ENCODE measurements at regions not wholly inside any gene's neighbourhood (a gene's known extent, or its start where the extent isn't known, plus 50 kb on each side); places are given as distances from the start of the nearest gene placed in this dataset.

DNA sequence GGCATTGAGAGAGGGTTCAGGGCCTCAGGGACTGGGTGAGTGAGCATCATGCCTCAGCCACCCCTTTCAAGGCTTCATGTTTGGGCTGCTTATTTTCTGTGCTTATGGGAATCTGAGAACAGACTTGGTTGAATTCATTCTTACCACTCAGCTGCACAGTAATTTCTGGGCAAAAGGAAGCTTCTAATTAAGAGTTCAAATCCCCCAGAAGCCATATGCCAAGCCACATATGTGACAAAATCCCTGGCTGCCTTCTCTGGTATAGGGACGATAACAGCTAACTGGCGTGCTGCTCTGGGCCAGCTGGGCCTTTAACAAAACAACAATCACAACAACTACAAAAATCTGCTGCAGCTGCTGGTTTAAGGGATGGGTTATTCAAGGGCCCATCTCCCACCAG, 181.0 kb upstream of the ANKRD28 start:
- Histone ChIP-seq H3K4me3 (no peak overlapping the region), H3K36me3 (ENCODE audit: low read depth, missing control alignments) (no peaks in the 10 kb centered on the region), H3K27me3 (no peaks in the 10 kb centered on the region), H3K9me3 (no peaks in the 10 kb centered on the region), H3K27ac (no peak overlapping the region), H3K4me1 (no peaks in the 10 kb centered on the region)
- TF ChIP-seq POLR2A (IDR thresholded peaks at IDR 0.05), result no peak
- TF ChIP-seq, protein P1, sequence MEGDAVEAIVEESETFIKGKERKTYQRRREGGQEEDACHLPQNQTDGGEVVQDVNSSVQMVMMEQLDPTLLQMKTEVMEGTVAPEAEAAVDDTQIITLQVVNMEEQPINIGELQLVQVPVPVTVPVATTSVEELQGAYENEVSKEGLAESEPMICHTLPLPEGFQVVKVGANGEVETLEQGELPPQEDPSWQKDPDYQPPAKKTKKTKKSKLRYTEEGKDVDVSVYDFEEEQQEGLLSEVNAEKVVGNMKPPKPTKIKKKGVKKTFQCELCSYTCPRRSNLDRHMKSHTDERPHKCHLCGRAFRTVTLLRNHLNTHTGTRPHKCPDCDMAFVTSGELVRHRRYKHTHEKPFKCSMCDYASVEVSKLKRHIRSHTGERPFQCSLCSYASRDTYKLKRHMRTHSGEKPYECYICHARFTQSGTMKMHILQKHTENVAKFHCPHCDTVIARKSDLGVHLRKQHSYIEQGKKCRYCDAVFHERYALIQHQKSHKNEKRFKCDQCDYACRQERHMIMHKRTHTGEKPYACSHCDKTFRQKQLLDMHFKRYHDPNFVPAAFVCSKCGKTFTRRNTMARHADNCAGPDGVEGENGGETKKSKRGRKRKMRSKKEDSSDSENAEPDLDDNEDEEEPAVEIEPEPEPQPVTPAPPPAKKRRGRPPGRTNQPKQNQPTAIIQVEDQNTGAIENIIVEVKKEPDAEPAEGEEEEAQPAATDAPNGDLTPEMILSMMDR (IDR thresholded peaks at IDR 0.05), result no peak
- 98 to 100% methylated on average over 2 of the region's 2 CpGs for WGBS, 2 donors
- DNase-seq, result no peak
- intact Hi-C loops (cut with DNase I; ENCODE audit: low total_unique reads), result no loop called here

DNA sequence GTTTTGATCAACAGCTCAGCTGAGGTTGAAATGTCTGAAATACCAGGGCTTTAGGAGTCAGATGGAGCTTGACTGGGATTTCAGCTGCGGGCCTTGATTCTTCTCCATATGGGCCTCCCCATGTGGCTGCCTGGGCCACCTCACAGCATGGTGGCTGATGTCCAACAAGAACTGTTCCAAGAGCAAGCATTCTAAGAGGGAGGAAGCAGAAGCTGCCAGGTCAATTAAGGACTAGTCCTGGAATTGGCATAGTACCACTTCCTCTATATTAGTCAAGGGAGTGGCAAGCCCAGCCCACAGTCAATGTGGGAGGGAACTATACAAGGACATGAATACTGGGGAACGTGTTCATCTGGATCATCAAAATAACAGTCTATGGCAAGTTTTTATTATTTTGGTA, 181.7 kb upstream of the ANKRD28 start:
- Histone ChIP-seq H3K27me3 (no peaks in the 10 kb centered on the region), H3K9me3 (no peaks in the 10 kb centered on the region), H3K27ac (no peak overlapping the region), H3K4me3 (no peak overlapping the region), H3K36me3 (ENCODE audit: low read depth, missing control alignments) (no peaks in the 10 kb centered on the region), H3K4me1 (no peaks in the 10 kb centered on the region)
- TF ChIP-seq, protein P1 (IDR thresholded peaks at IDR 0.05), result no peak
- TF ChIP-seq POLR2A (IDR thresholded peaks at IDR 0.05), result no peak
- 67 to 69% methylated on average over 1 to 2 of the region's 2 CpGs for WGBS, 2 donors
- intact Hi-C loops (cut with DNase I; ENCODE audit: low total_unique reads), result no loop called here
- no peak for DNase-seq

DNA sequence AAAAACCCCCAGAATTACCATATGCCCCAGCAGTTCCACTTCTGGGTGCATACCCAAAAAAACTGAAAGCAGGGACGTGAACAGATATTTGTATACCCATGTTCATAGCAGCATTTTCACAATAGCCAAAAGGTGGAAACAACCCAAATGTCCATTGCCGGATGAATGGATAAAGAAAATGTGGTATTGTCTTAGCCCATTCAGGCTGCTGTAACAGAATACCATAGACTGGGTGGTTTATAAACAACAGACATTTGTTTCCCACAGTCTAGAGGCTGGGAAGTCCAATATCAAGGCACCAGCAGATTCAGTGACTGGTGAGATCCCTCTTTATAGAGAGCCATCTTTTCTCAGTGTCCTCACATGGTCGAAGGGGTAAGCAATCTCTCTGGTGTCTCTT, 182.1 kb upstream of the ANKRD28 start:
- Histone ChIP-seq H3K27me3 (no peaks in the 10 kb centered on the region), H3K36me3 (ENCODE audit: low read depth, missing control alignments) (no peaks in the 10 kb centered on the region), H3K4me1 (no peaks in the 10 kb centered on the region), H3K9me3 (no peaks in the 10 kb centered on the region), H3K4me3 (no peak overlapping the region), H3K27ac (no peak overlapping the region)
- no peak for TF ChIP-seq POLR2A (IDR thresholded peaks at IDR 0.05)
- TF ChIP-seq, protein P1 (IDR thresholded peaks at IDR 0.05), result no peak
- intact Hi-C loops (cut with DNase I; ENCODE audit: low total_unique reads), result no loop called here
- 86 to 96% methylated on average over 3 of the region's 3 CpGs for WGBS, 2 donors
- no peak for DNase-seq

DNA sequence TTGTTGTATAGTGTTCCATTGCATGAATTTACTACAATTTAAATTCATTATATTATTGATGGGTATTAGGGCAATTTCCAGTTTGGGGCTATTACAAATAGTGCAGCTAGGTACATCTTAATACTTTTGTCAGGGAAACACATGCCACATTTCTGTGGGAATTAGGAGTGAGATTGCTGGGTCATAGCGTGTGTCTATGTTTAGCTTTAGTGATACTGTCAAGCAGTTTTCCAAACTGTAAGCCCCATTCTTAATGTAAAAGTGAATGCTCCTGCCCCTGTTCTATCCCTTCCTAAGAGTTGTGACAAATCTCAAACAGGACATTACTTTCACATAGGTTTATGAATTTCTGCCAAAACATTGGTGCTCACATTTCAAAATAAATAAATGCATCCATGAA, 184.5 kb upstream of the ANKRD28 start:
- H3K36me3 ChIP-seq (ENCODE audit: low read depth, missing control alignments), result no peaks in the 10 kb centered on the region
- TF ChIP-seq, protein P1 (IDR thresholded peaks at IDR 0.05), result no peak
- no peak for TF ChIP-seq POLR2A (IDR thresholded peaks at IDR 0.05)
- intact Hi-C loops (cut with DNase I; ENCODE audit: low total_unique reads), result no loop called here
- H3K4me1 ChIP-seq, result no peaks in the 10 kb centered on the region
- no peak overlapping the region for H3K4me3 ChIP-seq
- DNase-seq, result no peak
- no peak overlapping the region for H3K27ac ChIP-seq
- H3K9me3 ChIP-seq, result no peaks in the 10 kb centered on the region
- no peaks in the 10 kb centered on the region for H3K27me3 ChIP-seq
- 100% methylated on average over 1 of the region's 1 CpG for WGBS, 2 donors

DNA sequence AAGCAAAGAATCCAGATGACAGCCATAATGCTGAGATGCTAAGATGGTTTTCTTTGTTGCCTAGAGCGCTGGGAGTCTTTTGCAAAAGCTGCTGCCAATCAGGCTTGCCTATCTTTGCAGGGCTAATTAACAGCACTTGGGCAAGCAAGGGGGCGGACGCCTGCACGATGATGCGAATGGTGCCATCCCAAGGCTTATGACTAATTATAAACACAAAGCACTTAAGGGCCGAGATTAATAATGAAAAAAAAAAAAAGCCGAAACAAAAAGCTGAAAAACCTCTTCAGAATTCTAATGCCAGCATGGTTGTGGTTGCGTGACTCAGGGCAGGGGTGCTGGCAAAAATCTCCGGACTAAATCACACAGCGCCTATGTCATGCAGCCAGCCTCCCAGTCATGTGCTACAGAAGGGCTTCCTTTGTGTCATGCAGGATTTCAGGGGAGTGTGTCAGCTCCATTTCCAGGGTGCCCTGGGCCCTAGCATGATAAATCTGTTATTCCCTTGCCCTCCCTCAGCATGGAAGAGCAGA, 185.0 kb upstream of the ANKRD28 start:
- H3K27me3 ChIP-seq, result no peaks in the 10 kb centered on the region
- no peaks in the 10 kb centered on the region for H3K9me3 ChIP-seq
- intact Hi-C loops (cut with DNase I; ENCODE audit: low total_unique reads), result no loop called here
- DNase-seq, result no peak
- H3K27ac ChIP-seq, result no peak overlapping the region
- 87 to 90% methylated on average over 10 of the region's 10 CpGs for WGBS, 2 donors
- TF ChIP-seq, protein P1 (IDR thresholded peaks at IDR 0.05), result no peak
- TF ChIP-seq POLR2A (IDR thresholded peaks at IDR 0.05), result no peak
- no peaks in the 10 kb centered on the region for H3K4me1 ChIP-seq
- H3K4me3 ChIP-seq, result no peak overlapping the region
- H3K36me3 ChIP-seq (ENCODE audit: low read depth, missing control alignments), result no peaks in the 10 kb centered on the region
